NCI-H1092 (cell line): ENCODE measurements at regions not wholly inside any gene's neighbourhood (a gene's known extent, or its start where the extent isn't known, plus 50 kb on each side); places are given as distances from the start of the nearest gene placed in this dataset.
"Not testable (repeated sequence)": the region's sequence is repeated elsewhere in the genome, so short reads cannot be mapped to it uniquely, and the experiment has no call there.

Experiments
- DNase-seq: peaks from one replicate; lab custom pipeline; 2025; lab: John Stamatoyannopoulos, UW

DNA sequence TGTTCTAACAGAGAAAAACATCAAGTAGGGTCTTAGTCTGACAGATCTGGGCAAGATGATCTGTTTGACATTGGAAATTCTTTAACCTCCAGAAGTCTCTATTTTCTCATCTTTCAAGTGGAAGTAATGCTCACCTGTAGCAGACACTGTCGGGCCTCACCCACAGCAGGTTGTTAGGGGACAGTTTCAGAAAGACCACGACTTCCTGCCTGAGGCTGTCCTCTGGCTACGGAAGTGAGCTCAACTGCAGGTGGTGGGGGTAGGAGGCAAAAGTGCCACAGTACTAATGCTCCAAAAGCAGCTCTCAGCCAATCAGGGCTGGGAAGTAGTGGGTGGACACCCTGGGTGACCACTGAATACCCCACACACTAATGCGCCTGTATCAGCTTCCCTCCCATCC is 111.4 kb upstream of the TOPAZ1 start:
- no peak for DNase-seq

DNA sequence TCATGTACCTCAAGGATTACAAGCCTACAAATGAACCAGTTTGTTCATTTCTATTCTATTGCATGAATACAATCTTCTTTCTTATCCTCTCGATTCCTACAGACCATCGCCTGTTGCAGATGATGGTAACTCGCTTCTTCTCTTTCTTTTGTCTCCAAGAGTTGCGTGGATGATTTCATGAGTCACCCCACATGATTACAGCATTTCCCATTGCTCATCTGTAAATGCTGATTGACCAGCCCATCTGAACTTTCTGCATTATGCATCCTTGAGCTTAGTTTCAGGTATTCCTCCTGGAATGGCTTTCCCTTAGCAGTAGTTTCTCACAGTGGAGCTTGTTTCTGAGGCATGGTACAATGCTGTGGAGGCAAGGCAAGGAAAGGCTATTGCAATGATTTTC is 109.6 kb upstream of the TOPAZ1 start:
- no peak for DNase-seq

DNA sequence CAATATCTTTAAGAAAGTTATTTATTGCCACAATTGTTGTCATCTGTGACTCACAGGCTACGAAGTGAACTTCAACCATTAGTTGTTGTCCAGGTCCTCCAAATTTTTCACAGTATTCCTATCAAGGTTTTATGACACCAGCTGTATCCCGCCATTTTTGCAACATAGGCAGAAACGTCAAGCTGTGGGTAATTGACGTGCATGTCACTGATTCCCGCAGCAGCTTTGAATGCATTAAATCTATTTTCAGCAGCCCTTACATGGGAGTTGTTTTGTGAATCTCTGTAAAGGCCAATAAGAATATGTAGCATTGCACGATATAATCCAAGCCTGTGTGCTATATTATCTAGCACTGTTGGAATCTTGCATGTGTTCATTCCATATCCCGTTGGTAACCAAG is 109.1 kb upstream of the TOPAZ1 start:
- DNase-seq = no peak

DNA sequence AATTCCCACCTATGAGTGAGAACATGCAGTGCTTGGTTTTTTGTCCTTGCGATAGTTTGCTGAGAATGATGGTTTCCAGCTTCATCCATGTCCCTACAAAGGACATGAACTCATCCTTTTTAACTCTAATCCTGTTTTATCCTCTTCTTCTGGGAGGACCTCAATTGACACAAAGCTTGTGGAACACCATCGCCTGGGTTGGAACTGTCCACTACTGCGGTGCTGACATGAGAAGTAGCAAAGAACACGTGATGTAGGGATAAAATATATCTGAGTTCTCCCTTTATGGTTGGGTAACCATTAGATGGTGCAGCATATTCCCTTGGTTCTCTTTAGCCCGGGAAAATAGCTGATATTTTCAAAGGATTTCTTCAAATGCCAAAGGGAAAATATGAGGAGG is 105.3 kb upstream of the TOPAZ1 start:
- no peak for DNase-seq

DNA sequence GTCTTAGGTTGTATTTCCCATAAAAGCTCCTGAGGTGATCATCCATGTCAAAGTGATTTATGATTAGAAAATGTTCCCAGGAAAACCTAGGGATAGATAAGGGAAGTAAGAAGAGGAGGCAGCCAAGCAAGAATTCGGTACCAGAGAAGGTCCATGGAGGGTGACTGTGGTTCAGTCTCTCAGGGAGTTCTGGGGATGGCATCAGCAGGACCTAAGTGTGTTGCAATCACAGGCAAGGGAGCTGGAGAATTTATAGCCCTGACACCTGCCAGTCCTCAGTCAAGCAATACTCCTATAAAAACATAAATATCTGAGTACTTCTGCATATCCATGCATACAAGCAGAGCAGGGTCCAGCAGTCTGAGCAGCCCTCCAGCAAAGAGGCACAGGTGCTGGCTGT is 95.6 kb upstream of the TOPAZ1 start:
- DNase-seq = no peak

DNA sequence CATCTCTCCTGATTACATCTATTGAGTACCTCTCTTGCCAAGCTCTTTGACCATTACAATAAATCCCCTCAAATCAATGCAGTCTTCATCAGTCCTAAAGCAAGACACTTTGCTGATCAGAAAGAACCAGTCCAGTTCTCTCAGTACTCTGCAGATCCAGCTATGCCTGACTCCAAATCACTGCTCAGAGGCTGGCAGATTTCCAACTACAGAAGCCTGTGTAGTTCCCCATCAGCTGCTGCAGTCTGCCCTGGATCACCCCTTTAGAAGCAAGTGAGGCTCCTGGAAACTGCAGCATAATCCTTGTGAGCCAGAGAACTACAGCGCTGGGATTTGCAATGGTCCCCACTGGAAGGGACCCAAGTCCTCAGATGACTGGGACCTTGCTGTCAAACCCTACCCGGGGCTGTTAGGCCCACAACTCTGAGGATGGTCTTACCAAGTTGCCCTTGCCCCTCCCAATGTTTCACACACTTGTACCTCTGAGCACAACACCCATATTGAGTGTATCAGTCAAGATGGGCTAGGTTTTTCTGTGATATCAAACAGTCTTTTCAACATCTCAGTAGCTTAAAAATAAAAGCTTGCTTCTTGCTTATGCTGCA is 81.9 kb upstream of the TOPAZ1 start:
- DNase-seq = no peak

DNA sequence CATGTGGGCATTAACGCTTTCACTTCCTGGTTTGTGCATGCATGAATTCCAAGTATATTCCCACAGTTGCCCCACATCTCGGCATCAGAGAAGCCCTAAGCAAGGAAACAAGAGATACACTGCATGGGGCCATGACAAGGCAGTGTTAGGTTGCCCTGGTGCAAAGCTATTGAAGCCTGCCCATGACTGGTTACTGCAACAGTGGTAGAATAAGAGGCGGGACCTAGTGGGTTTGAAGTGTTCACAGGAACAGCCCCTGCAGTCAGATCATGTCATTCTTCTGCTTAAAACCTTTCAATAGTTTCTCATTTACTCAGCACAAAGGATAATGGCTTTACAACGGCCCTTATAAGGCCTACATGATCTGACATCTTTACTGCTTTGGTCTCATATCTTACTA is 80.9 kb upstream of the TOPAZ1 start:
- DNase-seq = no peak

DNA sequence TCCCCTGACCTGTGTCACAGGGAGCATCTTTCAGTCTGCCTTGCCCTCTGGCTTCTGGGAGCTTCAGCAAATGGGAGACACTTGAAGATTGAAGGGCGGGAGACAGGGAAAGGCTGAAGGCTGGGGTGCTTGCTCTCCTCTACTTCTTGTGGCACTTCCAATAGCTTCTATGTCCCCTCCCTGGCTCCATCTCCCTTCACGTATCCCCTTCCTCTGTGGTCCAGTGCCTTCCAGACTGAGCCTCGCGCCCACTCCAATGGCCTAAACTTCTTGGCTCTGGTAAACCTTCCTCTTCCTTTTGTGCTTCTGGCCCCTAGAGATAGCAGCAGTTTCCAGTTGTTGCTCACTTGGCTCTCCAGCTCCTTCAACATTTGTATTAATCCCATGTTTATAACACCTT is 69.8 kb upstream of the TOPAZ1 start:
- no peak for DNase-seq

DNA sequence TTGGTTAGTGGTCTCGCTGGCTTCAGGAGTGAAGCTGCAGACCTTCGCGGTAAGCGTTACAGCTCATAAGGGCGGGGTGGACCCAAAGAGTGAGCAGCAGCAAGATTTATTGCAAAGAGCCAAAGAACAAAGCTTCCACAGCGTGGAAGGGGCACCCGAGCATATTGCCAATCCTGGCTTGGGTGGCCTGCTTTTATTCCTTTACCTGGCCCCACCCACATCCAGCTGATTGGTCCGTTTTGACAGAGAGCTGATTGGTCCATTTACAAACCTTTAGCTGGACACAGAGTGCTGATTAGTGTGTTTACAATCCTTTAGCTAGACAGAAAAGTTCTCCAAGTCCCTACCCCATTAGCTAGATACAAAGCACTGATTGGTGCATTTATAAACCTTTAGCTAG is 69.0 kb upstream of the TOPAZ1 start:
- DNase-seq = not testable (repeated sequence)

DNA sequence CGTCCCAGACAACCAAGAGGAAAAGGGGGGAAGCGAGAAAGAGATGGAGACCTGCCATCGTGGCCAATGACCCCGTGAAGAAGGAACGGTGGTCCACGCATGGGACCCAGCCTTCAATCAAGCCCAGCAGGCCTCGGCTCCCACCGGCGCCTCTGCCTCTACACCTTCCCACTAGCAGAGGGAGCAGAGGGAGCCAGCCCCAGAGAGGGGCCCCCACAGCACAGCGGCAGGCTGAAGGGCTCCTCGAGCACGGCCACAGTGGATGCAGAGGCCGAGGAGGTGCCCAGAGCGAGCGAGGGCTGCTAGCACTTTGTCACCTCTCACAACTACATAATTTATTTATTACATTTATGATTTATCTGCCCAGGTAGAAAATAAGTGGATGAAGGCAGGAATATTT is 68.4 kb upstream of the TOPAZ1 start:
- no peak for DNase-seq

DNA sequence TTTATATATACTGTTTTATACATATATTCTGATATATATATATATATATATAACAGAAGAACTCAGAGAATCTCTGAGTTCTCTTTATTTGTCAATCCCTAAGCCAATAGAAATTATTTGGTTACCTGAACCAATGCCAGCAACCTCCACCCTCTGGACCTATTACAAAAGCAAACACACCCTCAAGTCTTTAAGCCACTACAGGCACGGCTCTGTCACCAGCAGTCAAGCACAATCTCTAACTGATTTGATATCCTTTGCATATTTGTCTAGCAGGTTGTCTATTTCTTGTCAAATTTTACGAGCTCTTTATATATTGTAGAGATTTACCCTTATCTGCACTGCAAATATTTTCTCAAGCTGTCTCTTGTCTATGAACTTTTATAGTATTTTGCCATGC is 66.6 kb upstream of the TOPAZ1 start:
- DNase-seq = no peak

DNA sequence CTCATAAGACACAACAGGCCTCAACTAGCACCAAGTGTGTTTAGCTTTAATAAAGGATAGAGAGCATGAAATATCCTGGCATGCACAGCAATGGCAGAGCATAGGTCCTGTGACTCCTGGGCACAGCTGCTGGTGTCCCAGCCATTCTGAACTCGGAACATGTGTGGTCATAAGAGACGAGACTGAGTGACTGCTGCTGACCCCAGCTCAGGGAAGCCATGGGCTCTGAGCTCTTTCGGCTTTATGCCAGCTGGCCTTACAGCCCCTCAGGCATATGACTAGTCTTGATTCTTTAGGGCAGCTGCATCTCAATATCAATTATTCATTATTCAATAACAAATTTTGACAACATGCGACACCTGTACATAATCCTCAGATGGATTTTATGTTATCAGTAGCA is 62.4 kb upstream of the TOPAZ1 start:
- DNase-seq = no peak

DNA sequence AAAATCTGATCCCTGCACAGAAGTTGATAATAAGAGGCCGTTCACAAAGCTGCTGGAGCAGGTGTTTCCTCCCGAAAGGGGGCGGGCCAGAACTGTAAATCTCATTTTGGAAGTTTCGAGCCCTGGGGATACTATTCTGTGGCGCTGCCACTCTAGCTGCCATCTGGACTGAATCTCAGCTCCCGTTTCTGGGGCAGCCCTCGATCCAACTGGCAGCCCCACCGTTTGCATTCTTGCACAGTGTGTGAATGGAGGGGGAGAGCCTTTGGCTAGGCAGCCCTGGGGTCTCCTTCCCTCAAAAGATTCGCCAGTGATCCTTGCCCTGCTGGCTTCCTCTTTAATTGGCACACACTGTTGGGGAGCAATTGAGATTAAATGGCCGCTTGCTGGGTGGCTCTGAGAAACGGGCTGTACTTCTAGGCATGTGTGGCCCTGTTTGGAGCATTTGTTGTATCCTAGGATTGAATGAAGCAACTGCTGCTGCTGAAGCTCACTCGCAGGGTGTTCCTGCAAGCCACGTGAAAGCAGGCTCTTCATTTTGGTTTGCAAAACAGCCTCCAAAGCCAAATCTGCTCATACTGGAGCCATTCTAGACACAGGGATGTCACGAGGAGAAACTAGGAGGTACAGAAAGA is 57.2 kb upstream of the TOPAZ1 start:
- DNase-seq = no peak

DNA sequence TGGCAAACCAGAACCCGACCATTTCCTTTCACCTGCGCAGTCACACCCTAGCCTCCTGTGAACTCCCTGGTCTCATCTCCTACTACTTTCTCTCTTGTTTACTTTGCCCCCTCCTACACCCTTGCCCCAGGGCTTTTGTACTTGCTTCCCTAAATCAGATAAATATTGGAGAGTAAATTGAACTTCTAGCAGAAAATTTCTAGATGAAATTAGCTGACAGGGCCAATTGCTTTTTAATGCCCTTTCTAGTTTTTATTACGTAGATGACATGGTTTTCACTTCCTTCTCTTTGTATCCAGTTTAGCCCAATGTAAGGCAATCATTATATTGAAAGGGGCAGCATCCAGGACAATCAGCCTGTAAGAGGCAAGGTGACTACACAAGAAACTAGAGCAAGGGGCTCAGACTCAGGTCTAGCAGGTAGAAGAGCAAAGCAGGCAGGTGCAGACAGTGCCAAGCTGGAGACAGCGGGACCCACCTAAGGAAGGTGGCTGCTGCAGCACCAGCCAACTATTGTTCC is 56.2 kb upstream of the TOPAZ1 start:
- no peak for DNase-seq

DNA sequence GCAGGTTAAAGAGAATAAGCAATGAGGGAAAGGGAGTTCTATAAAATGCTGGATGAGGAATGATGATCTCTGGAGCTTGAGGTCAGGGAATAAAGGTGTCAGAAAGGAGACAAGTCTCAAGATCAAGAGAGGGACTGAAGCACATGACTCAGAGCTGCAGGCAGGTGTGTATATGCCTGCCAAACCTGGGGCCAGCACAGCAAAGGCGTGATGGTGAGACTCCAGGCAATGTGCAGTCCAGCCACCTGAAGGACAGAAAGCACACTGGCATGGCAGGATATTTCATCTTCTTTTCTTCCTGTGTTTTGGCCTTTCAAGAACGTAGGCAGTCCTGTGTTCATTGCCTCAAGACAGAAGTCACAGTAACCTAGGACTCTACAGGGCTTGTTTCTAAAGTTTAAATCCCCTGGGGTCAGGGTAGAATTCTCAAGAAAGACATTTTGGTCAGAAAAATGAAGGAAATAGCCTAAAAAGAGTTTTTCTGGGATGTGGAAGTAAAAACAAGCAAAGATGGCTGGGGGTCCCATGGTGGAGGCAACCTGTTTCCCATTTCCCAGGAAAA is 55.5 kb upstream of the TOPAZ1 start:
- DNase-seq = no peak

DNA sequence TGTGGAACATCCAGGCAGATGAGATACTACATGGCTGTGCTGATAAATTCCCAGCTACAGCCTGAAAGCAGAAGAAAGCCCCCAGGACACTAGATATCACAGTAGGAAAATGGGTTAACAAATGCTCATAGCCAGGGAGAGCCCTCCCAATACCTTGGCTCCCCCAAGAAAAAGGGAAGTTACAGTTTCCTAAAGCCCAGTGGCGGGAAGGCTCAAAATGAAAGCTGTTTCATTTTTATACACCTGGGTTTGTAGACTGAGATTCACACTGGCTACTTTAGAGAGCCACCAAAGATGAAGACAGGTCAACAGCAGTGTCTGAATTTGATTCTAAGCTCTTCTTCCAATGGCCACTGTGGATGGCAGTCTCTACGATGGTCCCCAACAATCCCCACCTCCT is 55.0 kb upstream of the TOPAZ1 start:
- DNase-seq = no peak
